Loucy (cell line): ENCODE measurements at regions not wholly inside any gene's neighbourhood (a gene's known extent, or its start where the extent isn't known, plus 50 kb on each side); places are given as distances from the start of the nearest gene placed in this dataset.

ENCODE experiments used
- CTCF ChIP-seq: fragments of 200-600 bp; sonication (generic); conservative IDR thresholded peaks from 2 replicates; pipeline ENCODE4 v1.5.1; 2014; ENCODE audit warnings: mild to moderate bottlenecking, antibody characterized with exemption, low read length
- EZH2phosphoT487 ChIP-seq: fragments of 200-600 bp; IDR thresholded peaks from 2 replicates; pipeline ENCODE4 v1.6.1; 2018; ENCODE audit warnings: antibody characterized with exemption, mild to moderate bottlenecking, moderate library complexity, borderline replicate concordance

DNA sequence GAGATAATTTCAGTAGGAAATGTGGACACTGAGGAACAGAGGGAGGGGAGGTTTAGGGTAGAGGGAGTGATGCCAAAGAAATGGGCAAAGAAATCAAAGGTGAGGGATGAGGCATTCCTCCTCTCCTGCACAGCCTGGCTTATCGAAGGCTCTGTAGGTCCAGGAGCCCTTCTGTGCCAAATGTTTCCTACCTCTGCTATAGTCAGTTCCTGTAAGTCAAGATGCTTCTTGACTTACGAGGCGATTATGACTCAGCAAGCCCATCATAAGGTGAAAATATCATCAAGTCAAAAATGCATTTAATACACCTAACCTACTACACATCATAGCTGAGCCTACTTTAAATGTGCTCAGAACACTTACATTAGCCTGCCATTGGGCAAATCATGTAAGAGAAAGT, 60.0 kb upstream of the ARHGAP24 start:
- no peak for TF ChIP-seq CTCF
- no peak for TF ChIP-seq EZH2phosphoT487
